GM12874 (cell line): ENCODE measurements at regions not wholly inside any gene's neighbourhood (a gene's known extent, or its start where the extent isn't known, plus 50 kb on each side); places are given as distances from the start of the nearest gene placed in this dataset.

ENCODE experiments used
- TF ChIP-seq, protein P1 (sequence below): IDR thresholded peaks from 2 replicates; pipeline ENCODE4 v1.5.1; 2011; ENCODE audit warnings: low read depth, mild to moderate bottlenecking, control low read depth, low read length, moderate library complexity; ENCODE audit not compliant: insufficient read depth

GRCh38 chr10:64750672-64751071 lies 1229.5 kb downstream of the REEP3 start:
- TF ChIP-seq, protein P1, sequence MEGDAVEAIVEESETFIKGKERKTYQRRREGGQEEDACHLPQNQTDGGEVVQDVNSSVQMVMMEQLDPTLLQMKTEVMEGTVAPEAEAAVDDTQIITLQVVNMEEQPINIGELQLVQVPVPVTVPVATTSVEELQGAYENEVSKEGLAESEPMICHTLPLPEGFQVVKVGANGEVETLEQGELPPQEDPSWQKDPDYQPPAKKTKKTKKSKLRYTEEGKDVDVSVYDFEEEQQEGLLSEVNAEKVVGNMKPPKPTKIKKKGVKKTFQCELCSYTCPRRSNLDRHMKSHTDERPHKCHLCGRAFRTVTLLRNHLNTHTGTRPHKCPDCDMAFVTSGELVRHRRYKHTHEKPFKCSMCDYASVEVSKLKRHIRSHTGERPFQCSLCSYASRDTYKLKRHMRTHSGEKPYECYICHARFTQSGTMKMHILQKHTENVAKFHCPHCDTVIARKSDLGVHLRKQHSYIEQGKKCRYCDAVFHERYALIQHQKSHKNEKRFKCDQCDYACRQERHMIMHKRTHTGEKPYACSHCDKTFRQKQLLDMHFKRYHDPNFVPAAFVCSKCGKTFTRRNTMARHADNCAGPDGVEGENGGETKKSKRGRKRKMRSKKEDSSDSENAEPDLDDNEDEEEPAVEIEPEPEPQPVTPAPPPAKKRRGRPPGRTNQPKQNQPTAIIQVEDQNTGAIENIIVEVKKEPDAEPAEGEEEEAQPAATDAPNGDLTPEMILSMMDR = no peak

GRCh38 chr10:64753516-64753915 lies 1232.3 kb downstream of the REEP3 start:
- TF ChIP-seq, protein P1 = no peak

DNA sequence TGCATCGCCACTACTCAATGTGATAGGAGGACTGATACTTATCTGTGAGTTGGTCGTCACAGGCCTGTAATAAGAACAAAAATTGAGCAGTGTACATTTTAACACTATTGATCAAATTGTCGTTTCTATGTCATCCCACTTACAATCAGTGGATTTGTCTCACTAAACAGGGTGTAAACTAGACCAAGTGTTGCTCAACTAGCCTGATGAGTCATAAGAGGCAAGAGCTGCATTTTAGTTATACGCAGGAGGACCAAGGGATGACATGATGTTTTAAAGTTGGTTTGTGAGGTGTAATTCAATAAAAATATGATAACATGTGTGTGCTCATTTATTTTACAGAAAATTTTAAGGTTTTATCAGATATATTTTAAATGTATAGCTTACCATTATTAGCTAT lies 1239.2 kb downstream of the REEP3 start:
- TF ChIP-seq, protein P1 = no peak

- TF ChIP-seq, protein P1 = no peak
These were observed 1241.7 kb downstream of the REEP3 start for GRCh38 chr10:64762861-64763260.

- TF ChIP-seq, protein P1 = no peak
These were observed 1244.3 kb downstream of the REEP3 start for GRCh38 chr10:64765498-64765897.

- TF ChIP-seq, protein P1 = no peak
These were observed 1250.3 kb downstream of the REEP3 start for GRCh38 chr10:64771253-64772050.

- TF ChIP-seq, protein P1 = no peak
These were observed 1252.2 kb downstream of the REEP3 start for GRCh38 chr10:64773357-64773756.
